ENCODE measurements at regions not wholly inside any gene's neighbourhood (a gene's known extent, or its start where the extent isn't known, plus 50 kb on each side); places are given as distances from the start of the nearest gene placed in this dataset.
A peak's percentile ranks its signal among the peaks of the same experiment; 100 is the strongest.

GRCh38 chr4:186918466-186918865 lies 194.8 kb upstream of the FAT1 start:
- ATAC-seq = no peak
- intact Hi-C loops (cut with micrococcal nuclease) = no loop called here
- DNase-seq = no peak

GRCh38 chr4:186919340-186919739 lies 195.7 kb upstream of the FAT1 start:
- no peak for DNase-seq
- no peak for ATAC-seq

GRCh38 chr4:186920483-186920882 lies 196.8 kb upstream of the FAT1 start:
- ATAC-seq (no peak), DNase-seq (no peak)
- intact Hi-C loops (cut with micrococcal nuclease) = no loop called here

More at GRCh38 chr4:186919340-186919739, 195.7 kb upstream of the FAT1 start:
- intact Hi-C loops (cut with micrococcal nuclease) = no loop called here

- DNase-seq (no peak), ATAC-seq (no peak)
- intact Hi-C loops (cut with micrococcal nuclease) = no loop called here
Measured at GRCh38 chr4:186920992-186921391, 197.3 kb upstream of the FAT1 start.

- DNase-seq (no peak), ATAC-seq (no peak)
- intact Hi-C loops (cut with micrococcal nuclease) = no loop called here
Measured at GRCh38 chr4:186924723-186925122, 201.1 kb upstream of the FAT1 start.

GRCh38 chr4:186927624-186928023 lies 204.0 kb upstream of the FAT1 start:
- DNase-seq (no peak), ATAC-seq (no peak)
- intact Hi-C loops (cut with micrococcal nuclease) = no loop called here

GRCh38 chr4:186930024-186930423 lies 206.4 kb upstream of the FAT1 start:
- intact Hi-C loops (cut with micrococcal nuclease) = no loop called here
- ATAC-seq = no peak
- DNase-seq = no peak

GRCh38 chr4:186931519-186931918 lies 207.9 kb upstream of the FAT1 start:
- intact Hi-C loops (cut with micrococcal nuclease) = no loop called here
- ATAC-seq = no peak
- no peak for DNase-seq

GRCh38 chr4:186932196-186932595 lies 208.5 kb upstream of the FAT1 start:
- intact Hi-C loops (cut with micrococcal nuclease) = no loop called here
- ATAC-seq (no peak), DNase-seq (no peak)

- intact Hi-C loops (cut with micrococcal nuclease) = no loop called here
- no peak for DNase-seq
- no peak for ATAC-seq
Measured at GRCh38 chr4:186932631-186933187, 209.1 kb upstream of the FAT1 start.

GRCh38 chr4:186934244-186934643 lies 210.6 kb upstream of the FAT1 start:
- intact Hi-C loops (cut with micrococcal nuclease) = no loop called here
- no peak for ATAC-seq
- no peak for DNase-seq

- no peak for ATAC-seq
- no peak for DNase-seq
- intact Hi-C loops (cut with micrococcal nuclease) = no loop called here
Measured at GRCh38 chr4:186934841-186935443, 211.3 kb upstream of the FAT1 start.

GRCh38 chr4:186935901-186936300 lies 212.2 kb upstream of the FAT1 start:
- no peak for DNase-seq
- ATAC-seq = no peak
- intact Hi-C loops (cut with micrococcal nuclease) = no loop called here

GRCh38 chr4:186936496-186937375 lies 213.1 kb upstream of the FAT1 start:
- DNase-seq = no peak
- intact Hi-C loops (cut with micrococcal nuclease) = no loop called here
- peak; percentile 22 for ATAC-seq

GRCh38 chr4:186939226-186939625 lies 215.6 kb upstream of the FAT1 start:
- intact Hi-C loops (cut with micrococcal nuclease) = no loop called here
- no peak for ATAC-seq

GRCh38 chr4:186939766-186940165 lies 216.1 kb upstream of the FAT1 start:
- ATAC-seq = no peak
- DNase-seq = no peak

More at GRCh38 chr4:186939226-186939625, 215.6 kb upstream of the FAT1 start:
- no peak for DNase-seq

GRCh38 chr4:186940476-186940875 lies 216.8 kb upstream of the FAT1 start:
- intact Hi-C loops (cut with micrococcal nuclease) = no loop called here
- DNase-seq = no peak
- ATAC-seq = no peak

More at GRCh38 chr4:186939766-186940165, 216.1 kb upstream of the FAT1 start:
- intact Hi-C loops (cut with micrococcal nuclease) = no loop called here

- ATAC-seq = peak; percentile 51
- intact Hi-C loops (cut with micrococcal nuclease) = no loop called here
- DNase-seq = peak; percentile 35
Measured at GRCh38 chr4:186942758-186943377, 219.2 kb upstream of the FAT1 start.

- DNase-seq = no peak
- ATAC-seq = no peak
- intact Hi-C loops (cut with micrococcal nuclease) = no loop called here
Measured at GRCh38 chr4:186943411-186943810, 219.8 kb upstream of the FAT1 start.

GRCh38 chr4:186946136-186946535 lies 222.5 kb upstream of the FAT1 start:
- intact Hi-C loops (cut with micrococcal nuclease) = no loop called here
- ATAC-seq (no peak), DNase-seq (no peak)
